GM23248 (cell line): ENCODE measurements at regions not wholly inside any gene's neighbourhood (a gene's known extent, or its start where the extent isn't known, plus 50 kb on each side); places are given as distances from the start of the nearest gene placed in this dataset.

Experiments
- DNase-seq: peaks from one replicate; pipeline ENCODE4 v3.0.0-alpha.2; 2015
- H2AFZ ChIP-seq: fragments of 200-600 bp; sonication (generic); 2 replicates; pipeline ENCODE4 v1.6.1; 2016; ENCODE audit warnings: antibody characterized with exemption
- H3F3A ChIP-seq: fragments of 200-600 bp; sonication (generic); 2 replicates; pipeline ENCODE4 v1.6.1; 2016; ENCODE audit warnings: mild to moderate bottlenecking, antibody characterized with exemption, mixed run types; ENCODE audit not compliant: insufficient read depth
- H3K27ac ChIP-seq: fragments of 200-600 bp; sonication (generic); 2 replicates; pipeline ENCODE4 v1.5.1; 2016; ENCODE audit warnings: mild to moderate bottlenecking
- H3K27me3 ChIP-seq: fragments of 200-600 bp; sonication (generic); replicated peaks from 2 replicates; pipeline ENCODE4 v1.6.1; 2016; ENCODE audit warnings: mild to moderate bottlenecking; ENCODE audit not compliant: insufficient read depth
- H3K36me3 ChIP-seq: fragments of 200-600 bp; sonication (generic); 2 replicates; pipeline ENCODE4 v1.6.1; 2016; ENCODE audit warnings: low read depth, mild to moderate bottlenecking
- H3K4me1 ChIP-seq: fragments of 200-600 bp; sonication (generic); 2 replicates; pipeline ENCODE4 v1.6.1; 2016; ENCODE audit warnings: mild to moderate bottlenecking; ENCODE audit not compliant: insufficient read depth
- H3K4me2 ChIP-seq: fragments of 200-600 bp; sonication (generic); one replicate; pipeline ENCODE4 v1.6.1; 2016; ENCODE audit warnings: mild to moderate bottlenecking; ENCODE audit not compliant: unreplicated experiment
- H3K4me3 ChIP-seq: fragments of 200-600 bp; sonication (generic); 2 replicates; pipeline ENCODE4 v1.5.1; 2016; ENCODE audit warnings: mild to moderate bottlenecking
- H3K79me2 ChIP-seq: fragments of 200-600 bp; sonication (generic); 2 replicates; pipeline ENCODE4 v1.6.1; 2016; ENCODE audit warnings: mild to moderate bottlenecking; ENCODE audit not compliant: insufficient read depth
- H3K9ac ChIP-seq: fragments of 200-600 bp; sonication (generic); 2 replicates; pipeline ENCODE4 v1.6.1; 2016; ENCODE audit warnings: mild to moderate bottlenecking
- H3K9me2 ChIP-seq: fragments of 200-600 bp; sonication (generic); 2 replicates; pipeline ENCODE4 v1.6.1; 2016; ENCODE audit warnings: mixed run types, mild to moderate bottlenecking, moderate library complexity; ENCODE audit not compliant: insufficient read depth
- H3K9me3 ChIP-seq: fragments of 200-600 bp; sonication (generic); one replicate; pipeline ENCODE4 v1.6.1; 2017; ENCODE audit warnings: low read depth
- H4K20me1 ChIP-seq: fragments of 200-600 bp; sonication (generic); 2 replicates; pipeline ENCODE4 v1.6.0; 2016; ENCODE audit not compliant: insufficient read depth
- EZH2 ChIP-seq: fragments of 200-600 bp; sonication (generic); IDR thresholded peaks from 2 replicates; pipeline ENCODE4 v1.6.1; 2018; ENCODE audit warnings: antibody characterized with exemption, mild to moderate bottlenecking; ENCODE audit not compliant: insufficient read depth, poor library complexity, severe bottlenecking
- EZH2phosphoT487 ChIP-seq: fragments of 200-600 bp; sonication (generic); IDR thresholded peaks from 2 replicates; pipeline ENCODE4 v1.6.1; 2018; ENCODE audit warnings: antibody characterized with exemption, moderate library complexity, mild to moderate bottlenecking, low read depth; ENCODE audit not compliant: insufficient read depth
- WGBS, 2 experiments: methylation state at CpG; one replicate each; pipeline ENCODE4 v1.1.6; 2015 to 2017; ENCODE audit warnings: low lambda C conversion rate in 2 of 2, low coverage in 1 of 2; ENCODE audit errors: missing lambda C conversion rate in 2 of 2; 5-methylcytosine and 5-hydroxymethylcytosine counted together
- in situ Hi-C: fragments of 300-500 bp; cut with MboI; formaldehyde crosslinking; loops from 2 replicates; pipeline ENCODE4 v1.15.0; 2020

DNA sequence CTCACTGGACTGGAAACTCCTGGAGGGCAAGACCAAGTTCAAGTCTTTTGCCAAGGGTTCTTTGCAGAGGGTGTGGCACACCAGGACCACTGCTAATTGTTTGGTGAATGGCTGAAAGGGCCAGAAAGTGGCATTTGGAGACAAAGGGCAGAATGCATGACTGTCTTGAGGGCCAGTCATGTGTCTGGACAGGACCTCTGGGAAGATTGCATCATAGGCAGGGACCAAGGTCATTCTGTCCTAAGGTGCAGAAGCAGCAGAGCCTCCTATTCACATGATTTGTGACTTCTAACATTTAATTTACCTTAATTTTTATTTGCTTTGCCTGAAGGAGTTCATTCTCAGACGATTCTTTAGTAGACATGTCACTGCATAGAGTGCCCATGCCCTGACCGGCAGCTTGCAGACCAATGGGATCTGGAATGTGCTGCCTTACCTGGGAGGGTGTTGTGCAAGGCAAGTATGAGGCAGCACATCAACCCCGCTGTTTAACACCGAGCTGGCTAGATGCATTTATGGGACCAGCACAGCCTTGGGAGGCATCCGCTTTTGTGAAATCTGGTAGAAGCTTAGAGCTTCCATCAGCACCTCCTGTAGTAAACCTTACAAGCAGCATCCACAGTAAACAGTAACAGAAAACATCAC is 62.3 kb upstream of the MAF start:
- Histone ChIP-seq H3K27ac (no peak overlapping the region), H2AFZ (no peak overlapping the region), H3K4me1 (no peaks in the 10 kb centered on the region), H3K9ac (no peak overlapping the region), H3K36me3 (no peaks in the 10 kb centered on the region), H3K4me2 (no peak overlapping the region), H3K9me2 (no peaks in the 10 kb centered on the region), H4K20me1 (no peaks in the 10 kb centered on the region), H3K27me3 (no peaks in the 10 kb centered on the region), H3F3A (no peaks in the 10 kb centered on the region), H3K4me3 (no peak overlapping the region), H3K79me2 (no peaks in the 10 kb centered on the region), H3K9me3 (no peaks in the 10 kb centered on the region)
- no peak for DNase-seq
- WGBS, 2 experiments, result 48 to 61% methylated on average over 5 of the region's 5 CpGs
- in situ Hi-C loops, result no loop called here
- TF ChIP-seq EZH2phosphoT487 (no peak), EZH2 (no peak)

GRCh38 chr16:79662122-79662521 is 61.6 kb upstream of the MAF start:
- Histone ChIP-seq H3K9me3 (no peaks in the 10 kb centered on the region), H3K9me2 (no peaks in the 10 kb centered on the region), H3K79me2 (no peaks in the 10 kb centered on the region), H3K9ac (no peak overlapping the region), H3K36me3 (no peaks in the 10 kb centered on the region), H2AFZ (no peak overlapping the region), H3K4me1 (no peaks in the 10 kb centered on the region), H3K27me3 (no peaks in the 10 kb centered on the region), H4K20me1 (no peaks in the 10 kb centered on the region), H3K4me2 (no peak overlapping the region), H3K4me3 (no peak overlapping the region), H3F3A (no peaks in the 10 kb centered on the region), H3K27ac (no peak overlapping the region)
- no peak for DNase-seq
- TF ChIP-seq EZH2 (no peak), EZH2phosphoT487 (no peak)
- WGBS, 2 experiments, result 56 to 65% methylated on average over 1 of the region's 1 CpG
- in situ Hi-C loops, result no loop called here

DNA sequence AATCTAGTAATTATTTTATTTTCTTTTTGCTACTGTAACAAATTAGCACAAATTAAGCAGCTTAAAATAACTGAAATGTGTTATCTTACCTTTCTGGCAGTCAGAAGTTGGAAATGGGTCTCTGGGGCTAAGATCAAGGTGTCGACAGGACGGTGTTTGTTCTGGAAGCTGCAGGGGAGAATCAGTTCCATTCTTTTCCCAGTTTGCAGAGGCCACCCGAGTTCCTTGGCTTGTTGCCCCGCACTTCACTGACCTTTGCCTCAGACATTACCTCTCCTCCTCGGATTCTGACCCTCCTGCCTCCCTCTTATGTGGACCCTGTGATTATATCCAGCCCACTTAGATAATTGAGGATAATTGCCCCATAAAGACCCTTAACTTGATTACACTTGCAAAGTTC is 61.0 kb upstream of the MAF start:
- no peaks in the 10 kb centered on the region for H3K27me3 ChIP-seq
- H3K27ac ChIP-seq, result no peak overlapping the region
- H3K4me1 ChIP-seq, result no peaks in the 10 kb centered on the region
- no peak for TF ChIP-seq EZH2
- TF ChIP-seq EZH2phosphoT487, result no peak
- H3K9me2 ChIP-seq, result no peaks in the 10 kb centered on the region
- H3F3A ChIP-seq, result no peaks in the 10 kb centered on the region
- H3K4me3 ChIP-seq, result no peak overlapping the region
- H3K9me3 ChIP-seq, result no peaks in the 10 kb centered on the region
- no peaks in the 10 kb centered on the region for H4K20me1 ChIP-seq
- 34 to 39% methylated on average over 5 of the region's 5 CpGs for WGBS, 2 experiments
- no peak overlapping the region for H2AFZ ChIP-seq
- DNase-seq, result no peak
- no peak overlapping the region for H3K4me2 ChIP-seq
- no peaks in the 10 kb centered on the region for H3K36me3 ChIP-seq
- in situ Hi-C loops, result no loop called here
- H3K79me2 ChIP-seq, result no peaks in the 10 kb centered on the region
- no peak overlapping the region for H3K9ac ChIP-seq

GRCh38 chr16:79659344-79659743 is 58.8 kb upstream of the MAF start:
- Histone ChIP-seq H3K9me3 (no peaks in the 10 kb centered on the region), H3K4me3 (no peak overlapping the region), H3K79me2 (no peaks in the 10 kb centered on the region), H3K9me2 (no peaks in the 10 kb centered on the region), H3K4me2 (no peak overlapping the region), H3K4me1 (no peaks in the 10 kb centered on the region), H3F3A (no peaks in the 10 kb centered on the region), H2AFZ (no peak overlapping the region), H3K9ac (no peak overlapping the region), H3K36me3 (no peaks in the 10 kb centered on the region), H3K27ac (no peak overlapping the region), H4K20me1 (no peaks in the 10 kb centered on the region), H3K27me3 (no peaks in the 10 kb centered on the region)
- TF ChIP-seq EZH2phosphoT487, result no peak
- no peak for TF ChIP-seq EZH2
- no peak for DNase-seq
- 30 to 32% methylated on average over 5 of the region's 5 CpGs for WGBS, 2 experiments
- in situ Hi-C loops, result no loop called here
